Inflammatory macrophage treated with lipopolysaccharide for 4 hours (primary cell): ENCODE measurements at regions not wholly inside any gene's neighbourhood (a gene's known extent, or its start where the extent isn't known, plus 50 kb on each side); places are given as distances from the start of the nearest gene placed in this dataset.

ENCODE experiments used
- DNase-seq: peaks from one replicate; pipeline ENCODE4 v3.0.0-alpha.2; 2020

GRCh38 chr5:135085936-135086725 lies 52.1 kb upstream of the PITX1 start:
- no peak for DNase-seq

- DNase-seq, result no peak
Observed at GRCh38 chr5:135085133-135085935, 51.3 kb upstream of the PITX1 start.
